Kidney epithelial cell (primary cell): ENCODE measurements at regions not wholly inside any gene's neighbourhood (a gene's known extent, or its start where the extent isn't known, plus 50 kb on each side); places are given as distances from the start of the nearest gene placed in this dataset.

ENCODE experiments used
- DNase-seq: peaks from one replicate; pipeline ENCODE4 v3.0.0-alpha.2; 2010; ENCODE audit warnings: low read depth
- H3K27me3 ChIP-seq: 2 replicates; pipeline ENCODE4 v1.6.0; 2011; ENCODE audit warnings: low read length; ENCODE audit not compliant: control insufficient read depth, insufficient read depth
- H3K36me3 ChIP-seq: 2 replicates; pipeline ENCODE4 v1.5.1; 2011; ENCODE audit warnings: low read length; ENCODE audit not compliant: control insufficient read depth, insufficient read depth
- H3K4me3 ChIP-seq: 2 replicates; pipeline ENCODE4 v1.5.1; 2011; ENCODE audit warnings: low read depth, mild to moderate bottlenecking, control low read depth, low read length
- CTCF ChIP-seq: IDR thresholded peaks from 2 replicates; pipeline ENCODE4 v1.5.1; 2011; ENCODE audit warnings: mild to moderate bottlenecking, moderate library complexity, low read length, control low read depth, inconsistent platforms; ENCODE audit not compliant: insufficient read depth, poor library complexity, severe bottlenecking

DNA sequence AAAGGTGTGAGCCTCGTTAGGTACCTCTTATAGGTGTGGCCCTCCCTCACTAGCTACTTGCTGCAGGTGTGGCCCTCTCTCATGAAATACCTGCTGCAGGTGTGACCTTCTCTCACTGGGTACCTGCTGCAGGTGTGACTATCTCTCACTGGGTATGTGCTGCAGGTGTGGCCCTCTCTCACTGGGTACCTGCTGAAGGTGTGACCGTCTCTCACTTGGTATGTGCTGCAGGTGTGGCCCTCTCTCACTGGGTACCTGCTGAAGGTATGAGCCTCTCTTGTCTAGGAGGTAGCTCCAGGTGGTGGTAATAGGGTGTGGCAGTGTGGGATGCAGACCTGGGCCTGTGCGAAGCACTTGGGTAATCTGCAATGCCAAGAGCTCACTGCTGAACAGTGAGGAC is 170.7 kb upstream of the PLPP4 start:
- Histone ChIP-seq H3K36me3 (no peaks in the 10 kb centered on the region), H3K27me3 (no peaks in the 10 kb centered on the region), H3K4me3 (no peak overlapping the region)
- no peak for DNase-seq
- no peak for TF ChIP-seq CTCF

DNA sequence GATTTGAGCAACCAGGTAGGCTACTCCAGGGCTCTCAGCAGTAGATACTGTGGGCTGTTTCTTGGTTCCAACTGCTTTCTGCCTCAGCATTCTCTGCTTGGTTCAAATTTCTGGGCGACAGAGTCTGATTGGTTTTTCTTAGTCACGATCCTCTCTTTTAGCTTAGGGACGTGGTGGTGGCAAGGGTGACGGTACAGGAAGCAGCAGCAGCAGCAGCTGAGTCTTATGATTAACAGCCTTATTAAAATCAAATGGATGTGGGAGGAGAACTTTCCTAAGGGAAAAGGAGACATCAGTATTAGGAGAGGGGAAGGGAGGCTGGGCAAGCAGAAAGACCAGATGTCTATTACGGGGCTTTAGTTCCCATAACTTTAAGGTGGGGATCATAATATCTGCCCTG is 156.5 kb upstream of the PLPP4 start:
- no peak overlapping the region for H3K4me3 ChIP-seq
- no peaks in the 10 kb centered on the region for H3K36me3 ChIP-seq
- no peak for TF ChIP-seq CTCF
- no peaks in the 10 kb centered on the region for H3K27me3 ChIP-seq
- DNase-seq, result no peak

DNA sequence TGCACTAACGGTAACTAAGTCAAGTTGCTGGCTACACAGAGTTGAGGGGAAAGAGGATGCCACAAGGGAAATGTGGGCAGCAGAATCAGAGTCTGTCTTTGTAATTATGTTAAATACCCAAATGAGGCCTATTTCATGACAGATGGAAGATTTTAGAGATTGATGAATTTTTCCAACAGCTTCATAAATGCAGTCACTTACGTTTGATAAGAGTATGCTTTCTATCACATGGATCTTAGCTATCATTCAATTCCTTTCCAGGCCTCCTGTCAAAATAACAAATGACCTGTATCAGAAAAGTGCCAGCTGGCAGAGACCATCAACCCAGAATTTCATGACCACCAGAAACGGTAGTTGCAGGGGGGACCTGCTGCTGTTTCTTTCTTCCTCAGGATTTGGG is 148.4 kb upstream of the PLPP4 start:
- H3K27me3 ChIP-seq, result no peaks in the 10 kb centered on the region

DNA sequence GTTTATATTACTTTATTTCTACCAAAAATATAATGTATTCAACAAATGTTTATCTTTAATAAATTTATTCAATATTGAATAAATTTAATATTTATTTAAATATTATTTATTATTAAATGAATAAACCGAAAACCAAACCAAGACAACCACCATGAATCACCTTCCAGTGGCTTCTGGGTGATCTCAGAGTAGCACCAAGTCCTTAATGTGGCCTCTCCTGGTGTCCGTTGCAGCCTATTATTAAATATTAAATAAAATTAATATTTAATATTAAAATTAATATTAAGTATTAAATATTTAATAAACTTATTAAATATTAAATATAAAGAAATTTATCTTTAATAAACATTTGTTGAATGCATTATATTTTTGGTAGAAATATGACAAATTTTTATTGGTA is 143.3 kb upstream of the PLPP4 start:
- no peak for TF ChIP-seq CTCF
- no peak for DNase-seq
- Histone ChIP-seq H3K4me3 (no peak overlapping the region), H3K36me3 (no peaks in the 10 kb centered on the region), H3K27me3 (no peaks in the 10 kb centered on the region)

More for the DNA sequence above, 148.4 kb upstream of the PLPP4 start:
- no peak for DNase-seq
- no peak overlapping the region for H3K4me3 ChIP-seq
- TF ChIP-seq CTCF, result no peak
- H3K36me3 ChIP-seq, result no peaks in the 10 kb centered on the region

DNA sequence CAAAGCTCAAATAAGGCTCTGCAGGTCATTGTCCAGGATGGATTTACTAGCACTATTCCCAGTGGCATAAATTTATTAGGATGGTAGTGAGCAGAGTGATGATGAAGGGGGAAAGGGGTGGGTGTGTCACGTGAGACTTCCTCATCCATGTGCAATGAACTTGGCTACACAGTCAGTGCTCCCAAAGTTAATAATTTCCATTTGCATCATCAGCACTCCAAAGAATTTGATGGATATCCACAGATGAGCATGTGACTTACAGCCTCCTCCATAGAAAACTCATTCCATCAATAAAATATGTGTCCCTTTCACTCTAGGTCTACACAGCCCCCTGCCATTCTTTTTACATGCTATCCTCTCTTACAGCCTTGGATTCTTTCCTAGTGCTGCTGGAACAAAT is 142.6 kb upstream of the PLPP4 start:
- H3K36me3 ChIP-seq, result no peaks in the 10 kb centered on the region

More for the DNA sequence above, 142.6 kb upstream of the PLPP4 start:
- no peak for DNase-seq
- TF ChIP-seq CTCF, result no peak
- Histone ChIP-seq H3K4me3 (no peak overlapping the region), H3K27me3 (no peaks in the 10 kb centered on the region)
